Ovary (tissue), 7 donors: ENCODE measurements at regions not wholly inside any gene's neighbourhood (a gene's known extent, or its start where the extent isn't known, plus 50 kb on each side); places are given as distances from the start of the nearest gene placed in this dataset.

Source experiments
- DNase-seq, 5 donors: peaks; one replicate each; pipeline ENCODE4 v3.0.0-alpha.2; 2019 to 2020
- H3K27ac ChIP-seq, 2 donors: fragments of 200-600 bp; one replicate each; pipeline versions ENCODE4 v1.5.1 to v1.8.0; 2019 to 2022
- H3K27me3 ChIP-seq: fragments of 200-600 bp; one replicate; pipeline ENCODE4 v1.8.0; 2022
- H3K36me3 ChIP-seq: fragments of 200-600 bp; sonication (generic); one replicate; pipeline ENCODE4 v1.5.1; 2019
- H3K4me1 ChIP-seq: one replicate; pipeline ENCODE4 v1.8.1; 2013; ENCODE audit warnings: mild to moderate bottlenecking, moderate library complexity; ENCODE audit not compliant: insufficient read depth
- H3K4me3 ChIP-seq: fragments of 200-600 bp; sonication (generic); one replicate; pipeline ENCODE4 v1.5.1; 2017
- H3K9me3 ChIP-seq, 2 donors: fragments of 200-600 bp in 1 of 2; sonication (generic) in 1 of 2; one replicate each; pipeline versions ENCODE4 v1.5.1 to v1.8.1; 2013 to 2019; ENCODE audit warnings: mild to moderate bottlenecking in 1 of 2, moderate library complexity in 1 of 2
- EP300 ChIP-seq: sonication (generic); formaldehyde crosslinking; IDR thresholded peaks from one replicate; pipeline ENCODE4 v1.6.1; 2017; ENCODE audit warnings: antibody characterized with exemption
- POLR2A ChIP-seq: fragments of 450-650 bp; IDR thresholded peaks from one replicate; pipeline ENCODE4 v1.6.1; 2017; ENCODE audit warnings: antibody characterized with exemption, mild to moderate bottlenecking, moderate library complexity
- WGBS, 3 donors: extraction: QIAGEN DNeasy Blood & Tissue Kit in 1 of 3; methylation state at CpG; one replicate each; pipeline versions ENCODE4 v1.1.5 to v1.1.7; 2013 to 2017; 5-methylcytosine and 5-hydroxymethylcytosine counted together
- intact Hi-C, 4 donors: fragments of 100-400 bp; cut with DNase I; formaldehyde crosslinking; loops; one replicate each; pipeline versions ENCODE4 v1.11.0 to v1.15.1; 2022 to 2023
- TF ChIP-seq, protein P1 (sequence below), 3 donors: fragments of 450-650 bp in 2 of 3; fragments of 200-600 bp in 1 of 3; IDR thresholded peaks; one replicate each; pipeline versions ENCODE4 v1.5.1 to v1.8.0; 2016 to 2022; ENCODE audit warnings: antibody characterized with exemption in 3 of 3, mild to moderate bottlenecking in 1 of 3
- donor health status: DM: no; HTN: no; CAD: no; lungs with moderate emphysema.
- donor health status: DM: no; HTN: no; CAD: no.
- donor health status: Bipolar disorder and iron deficiency.
- donor health status: DM: no; HTN: no; CAD: no.
- donor health status: DM: yes; HTN: yes; CAD: no.

DNA sequence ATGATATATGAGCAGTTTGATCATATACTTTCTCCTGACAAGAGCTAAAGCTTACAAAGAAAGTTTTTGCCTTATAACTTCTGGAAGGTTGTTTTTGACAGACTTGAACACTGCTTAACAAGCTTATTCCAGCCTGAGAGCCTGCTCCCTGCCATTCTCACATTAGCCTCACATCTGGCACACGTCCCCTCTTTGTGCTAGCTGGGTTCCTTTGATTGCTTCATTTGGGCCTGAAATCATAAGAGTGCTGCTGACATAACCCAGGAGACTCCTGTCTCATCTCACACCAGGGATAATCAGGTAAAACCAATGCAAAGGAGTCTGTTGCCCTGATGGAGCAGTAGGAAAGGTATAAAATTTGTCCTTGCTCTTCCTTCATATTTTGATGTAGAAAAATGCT, 1411.7 kb upstream of the B3GALT2 start:
- Histone ChIP-seq H3K4me1 (no peaks in the 10 kb centered on the region), H3K27me3 (no peaks in the 10 kb centered on the region), H3K4me3 (no peak overlapping the region), H3K27ac (no peak overlapping the region), H3K36me3 (no peaks in the 10 kb centered on the region), H3K9me3 (no peaks in the 10 kb centered on the region)
- intact Hi-C loops, result no loop called here
- no peak for TF ChIP-seq EP300
- TF ChIP-seq POLR2A, result no peak
- TF ChIP-seq, protein P1, sequence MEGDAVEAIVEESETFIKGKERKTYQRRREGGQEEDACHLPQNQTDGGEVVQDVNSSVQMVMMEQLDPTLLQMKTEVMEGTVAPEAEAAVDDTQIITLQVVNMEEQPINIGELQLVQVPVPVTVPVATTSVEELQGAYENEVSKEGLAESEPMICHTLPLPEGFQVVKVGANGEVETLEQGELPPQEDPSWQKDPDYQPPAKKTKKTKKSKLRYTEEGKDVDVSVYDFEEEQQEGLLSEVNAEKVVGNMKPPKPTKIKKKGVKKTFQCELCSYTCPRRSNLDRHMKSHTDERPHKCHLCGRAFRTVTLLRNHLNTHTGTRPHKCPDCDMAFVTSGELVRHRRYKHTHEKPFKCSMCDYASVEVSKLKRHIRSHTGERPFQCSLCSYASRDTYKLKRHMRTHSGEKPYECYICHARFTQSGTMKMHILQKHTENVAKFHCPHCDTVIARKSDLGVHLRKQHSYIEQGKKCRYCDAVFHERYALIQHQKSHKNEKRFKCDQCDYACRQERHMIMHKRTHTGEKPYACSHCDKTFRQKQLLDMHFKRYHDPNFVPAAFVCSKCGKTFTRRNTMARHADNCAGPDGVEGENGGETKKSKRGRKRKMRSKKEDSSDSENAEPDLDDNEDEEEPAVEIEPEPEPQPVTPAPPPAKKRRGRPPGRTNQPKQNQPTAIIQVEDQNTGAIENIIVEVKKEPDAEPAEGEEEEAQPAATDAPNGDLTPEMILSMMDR (IDR thresholded peaks at IDR 0.05), result no peak
- 53 to 59% (median 54%) methylated on average over 1 of the region's 1 CpG for WGBS, 3 donors
- no peak for DNase-seq

DNA sequence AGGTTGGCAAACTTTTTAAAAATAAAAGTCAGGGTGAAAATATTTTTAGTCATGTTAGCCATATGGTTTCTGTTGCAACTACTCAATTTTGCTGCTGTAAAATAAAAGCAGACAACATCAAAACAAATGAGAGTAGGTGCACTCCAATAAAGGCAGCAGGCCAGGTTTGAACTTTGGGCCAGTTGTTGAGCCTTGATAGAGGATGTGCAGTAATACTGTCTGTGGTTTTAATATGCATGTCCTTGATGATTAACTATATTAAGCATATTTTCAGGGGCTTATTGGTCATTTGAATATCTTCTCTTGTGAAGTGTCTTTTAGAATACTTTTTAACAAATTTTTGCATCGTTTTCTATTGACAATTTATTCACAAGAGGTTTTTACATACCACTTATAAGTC, 1399.9 kb upstream of the B3GALT2 start:
- no peak for DNase-seq
- H3K36me3 ChIP-seq, result no peaks in the 10 kb centered on the region
- no peak overlapping the region for H3K27ac ChIP-seq
- no peaks in the 10 kb centered on the region for H3K4me1 ChIP-seq
- TF ChIP-seq EP300 (no peak), POLR2A (no peak)
- TF ChIP-seq, protein P1 (IDR thresholded peaks at IDR 0.05), result no peak
- intact Hi-C loops, result no loop called here
- H3K9me3 ChIP-seq, result no peaks in the 10 kb centered on the region
- 45 to 53% (median 47%) methylated on average over 1 of the region's 1 CpG for WGBS, 3 donors
- no peak overlapping the region for H3K4me3 ChIP-seq
- H3K27me3 ChIP-seq, result no peaks in the 10 kb centered on the region

DNA sequence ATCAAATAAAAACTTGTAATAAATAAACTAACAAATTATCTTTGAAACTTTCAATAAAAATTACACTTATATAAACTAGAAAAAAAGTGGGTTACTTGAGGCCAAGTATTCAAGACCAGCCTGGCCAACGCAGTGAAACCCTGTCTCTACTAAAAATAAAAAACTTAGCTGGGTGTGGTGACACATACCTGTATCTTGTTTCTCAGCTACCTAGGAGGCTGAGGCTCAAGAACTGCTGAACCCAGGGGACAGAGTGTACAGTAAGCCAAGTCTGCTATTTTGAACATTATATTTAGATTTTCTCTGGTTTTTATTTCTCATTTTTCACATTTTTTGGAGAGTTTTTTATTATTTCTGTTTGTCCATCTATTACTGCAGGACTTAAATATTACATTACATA, 1397.6 kb upstream of the B3GALT2 start:
- intact Hi-C loops, result no loop called here
- TF ChIP-seq POLR2A, result no peak
- no peak for TF ChIP-seq EP300
- TF ChIP-seq, protein P1 (IDR thresholded peaks at IDR 0.05), result no peak
- no peak overlapping the region for H3K27ac ChIP-seq
- no peak overlapping the region for H3K4me3 ChIP-seq
- no peaks in the 10 kb centered on the region for H3K9me3 ChIP-seq
- WGBS, 3 donors, result 66 to 80% (median 76%) methylated on average over 1 of the region's 1 CpG
- H3K36me3 ChIP-seq, result no peaks in the 10 kb centered on the region
- DNase-seq, result no peak
- H3K4me1 ChIP-seq, result no peaks in the 10 kb centered on the region
- no peaks in the 10 kb centered on the region for H3K27me3 ChIP-seq

DNA sequence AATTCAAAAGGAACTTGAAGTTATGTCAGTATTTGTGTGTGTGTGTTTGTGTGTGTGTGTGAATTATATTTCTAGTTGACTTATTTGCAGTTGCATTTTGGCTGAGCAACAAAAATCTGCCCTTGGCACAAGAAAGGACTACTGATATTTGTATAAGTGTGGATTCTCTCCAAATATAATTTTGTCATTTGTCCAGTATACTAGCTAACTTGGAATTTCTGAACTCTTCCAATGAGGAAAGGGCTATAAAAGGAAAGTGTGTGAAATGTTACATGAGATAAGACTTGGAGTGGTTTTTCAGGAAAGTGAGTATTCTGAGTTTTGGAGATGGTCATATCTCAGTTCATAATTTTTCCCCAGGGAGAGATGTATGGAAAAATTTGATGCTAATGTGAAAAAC, 1384.1 kb upstream of the B3GALT2 start:
- H3K4me1 ChIP-seq, result no peaks in the 10 kb centered on the region
- intact Hi-C loops, result no loop called here
- H3K27ac ChIP-seq, result no peak overlapping the region
- H3K36me3 ChIP-seq, result no peaks in the 10 kb centered on the region
- TF ChIP-seq, protein P1 (IDR thresholded peaks at IDR 0.05), result no peak
- TF ChIP-seq EP300 (no peak), POLR2A (no peak)
- no peak for DNase-seq
- no peaks in the 10 kb centered on the region for H3K27me3 ChIP-seq
- no peaks in the 10 kb centered on the region for H3K9me3 ChIP-seq
- no peak overlapping the region for H3K4me3 ChIP-seq

DNA sequence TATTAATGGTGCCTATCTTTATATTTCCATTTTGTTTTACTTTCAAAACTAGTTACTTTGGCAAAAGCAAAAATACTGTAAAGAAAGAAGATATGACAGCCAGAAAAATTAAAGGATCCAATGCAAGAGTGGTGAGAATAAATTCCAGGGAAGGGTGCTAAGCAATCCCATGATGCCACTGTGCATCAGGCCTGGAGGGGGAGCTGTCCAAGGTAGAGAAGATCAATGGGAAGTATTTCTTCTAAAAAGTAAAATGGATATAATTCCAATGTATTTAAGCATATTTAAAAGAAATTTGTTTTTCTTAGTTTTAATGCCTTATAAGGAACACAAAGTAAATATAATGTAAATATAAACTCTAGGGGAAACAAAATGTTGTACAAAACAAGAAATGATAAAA, 1382.2 kb upstream of the B3GALT2 start:
- DNase-seq, result no peak
- TF ChIP-seq, protein P1 (IDR thresholded peaks at IDR 0.05), result no peak
- TF ChIP-seq POLR2A, result no peak
- TF ChIP-seq EP300, result no peak
- H3K27ac ChIP-seq, result no peak overlapping the region
- no peaks in the 10 kb centered on the region for H3K4me1 ChIP-seq
- no peaks in the 10 kb centered on the region for H3K36me3 ChIP-seq
- intact Hi-C loops, result no loop called here
- no peaks in the 10 kb centered on the region for H3K9me3 ChIP-seq
- H3K27me3 ChIP-seq, result no peaks in the 10 kb centered on the region
- H3K4me3 ChIP-seq, result no peak overlapping the region
